Stimulated activated CD8-positive, alpha-beta memory T cell treated with anti-CD3 and anti-CD28 coated beads, Interleukin-4, amount 100 ng/mL, for 4 hours (primary cell): ENCODE measurements at regions not wholly inside any gene's neighbourhood (a gene's known extent, or its start where the extent isn't known, plus 50 kb on each side); places are given as distances from the start of the nearest gene placed in this dataset.
"Not testable (repeated sequence)": the region's sequence is repeated elsewhere in the genome, so short reads cannot be mapped to it uniquely, and the experiment has no call there.

Experiments used
- DNase-seq, 2 donors: peaks; one replicate each; pipeline ENCODE4 v3.0.0-alpha.2; 2020; ENCODE audit warnings: low read depth in 2 of 2, low spot score in 1 of 2

GRCh38 chr16:29578898-29579297 lies 72.7 kb upstream of the NPIPB12 start:
- DNase-seq: not testable (repeated sequence)

DNA sequence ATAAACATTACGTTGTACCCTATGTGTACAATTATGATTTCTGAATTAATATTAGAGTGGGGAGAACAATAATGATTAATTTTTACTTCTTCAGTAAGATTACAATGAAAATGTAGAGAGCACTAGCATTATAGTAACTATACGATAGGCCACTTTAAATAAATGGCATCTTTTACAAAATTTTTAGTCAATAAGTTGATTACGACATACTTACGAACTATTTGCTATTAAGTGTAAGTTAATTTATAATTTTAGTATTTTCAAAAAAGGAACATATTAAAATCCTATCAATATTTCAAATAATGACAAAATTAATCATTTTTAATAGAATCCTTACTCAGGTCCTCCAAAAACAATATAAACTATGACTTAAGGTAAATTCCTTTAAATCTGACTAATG lies 75.6 kb upstream of the NPIPB12 start:
- not testable (repeated sequence) for DNase-seq

DNA sequence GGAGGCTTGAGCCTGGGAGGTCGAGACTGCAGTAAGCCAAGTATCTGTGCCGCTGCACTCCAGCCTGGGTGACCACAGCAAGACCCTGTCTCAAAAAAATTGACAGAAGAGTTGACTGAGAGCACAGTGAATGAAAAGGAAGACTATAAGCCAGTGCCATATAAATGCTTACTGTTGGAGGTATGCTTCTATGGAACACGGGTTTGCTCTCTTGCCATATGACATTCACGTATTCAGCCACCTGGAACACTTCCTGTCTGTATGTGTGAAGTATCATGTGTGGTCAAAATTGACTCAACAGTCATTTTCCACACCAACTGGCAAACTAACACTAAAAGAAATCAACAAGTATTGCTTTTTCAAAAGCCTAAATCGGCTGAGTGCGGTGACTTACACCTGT lies 71.1 kb upstream of the SPN start:
- not testable (repeated sequence) for DNase-seq

- DNase-seq: not testable (repeated sequence)
Measured at GRCh38 chr16:29594269-29594925, 68.7 kb upstream of the SPN start.

GRCh38 chr16:29594926-29595838 lies 67.9 kb upstream of the SPN start:
- peak; percentile 74 to 80 for DNase-seq

- DNase-seq: not testable (repeated sequence)
Measured at GRCh38 chr16:29597030-29597429, 66.0 kb upstream of the SPN start.

GRCh38 chr16:29600111-29601000 lies 62.7 kb upstream of the SPN start:
- not testable (repeated sequence) for DNase-seq

- not testable (repeated sequence) for DNase-seq
Measured at GRCh38 chr16:29602247-29602625, 60.8 kb upstream of the SPN start.

GRCh38 chr16:29602683-29603088 lies 60.4 kb upstream of the SPN start:
- not testable (repeated sequence) for DNase-seq

- DNase-seq: not testable (repeated sequence)
Measured at GRCh38 chr16:29604631-29605549, 58.2 kb upstream of the SPN start.

GRCh38 chr16:29605593-29606205 lies 57.3 kb upstream of the SPN start:
- DNase-seq: not testable (repeated sequence)

- not testable (repeated sequence) for DNase-seq
Measured at GRCh38 chr16:29606669-29607427, 56.2 kb upstream of the SPN start.

GRCh38 chr16:29607428-29607823 lies 55.6 kb upstream of the SPN start:
- not testable (repeated sequence) for DNase-seq

GRCh38 chr16:29612381-29613306 lies 50.4 kb upstream of the SPN start:
- not testable (repeated sequence) for DNase-seq
